ENCODE measurements at regions not wholly inside any gene's neighbourhood (a gene's known extent, or its start where the extent isn't known, plus 50 kb on each side); places are given as distances from the start of the nearest gene placed in this dataset.
"Not testable (repeated sequence)": the region's sequence is repeated elsewhere in the genome, so short reads cannot be mapped to it uniquely, and the experiment has no call there.

DNA sequence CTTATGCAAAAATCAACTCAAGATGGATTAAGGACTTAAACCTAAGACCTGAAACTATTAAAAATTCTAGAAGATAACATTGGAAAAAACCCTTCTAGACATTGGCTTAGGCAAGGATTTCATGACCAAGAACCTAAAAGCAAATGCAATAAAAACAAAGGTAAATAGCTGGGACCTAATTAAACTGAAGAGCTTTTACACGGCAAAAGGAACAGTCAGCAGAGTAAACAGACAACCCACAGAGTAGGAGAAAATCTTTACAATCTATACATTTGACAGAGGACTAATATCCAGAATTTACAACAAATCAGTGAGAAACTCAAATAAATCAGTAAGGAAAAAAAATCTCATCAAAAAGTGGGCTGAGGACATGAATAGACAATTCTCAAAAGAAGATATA is 65.4 kb downstream of the RPL22L1 start:
- H3K4me1 ChIP-seq (ENCODE audit: control insufficient read depth, insufficient read depth, low read length, poor library complexity, severe bottlenecking); H3K27me3 ChIP-seq (replicated peaks; ENCODE audit: control insufficient read depth, insufficient read depth, low read length, poor library complexity, severe bottlenecking); H3K36me3 ChIP-seq (ENCODE audit: control insufficient read depth, insufficient read depth, low read length); H3K4me3 ChIP-seq (ENCODE audit: insufficient read depth, low read depth, low read length, poor library complexity, severe bottlenecking); H3K27ac ChIP-seq (ENCODE audit: insufficient read depth, low read length, poor library complexity, severe bottlenecking); DNase-seq; H3K9me3 ChIP-seq (ENCODE audit: control insufficient read depth, low read length): not testable (repeated sequence)

GRCh38 chr3:170804078-170804477 is 65.9 kb downstream of the RPL22L1 start:
- no peaks in the 10 kb centered on the region for H3K36me3 ChIP-seq (ENCODE audit: control insufficient read depth, insufficient read depth, low read length)
- no peaks in the 10 kb centered on the region for H3K4me1 ChIP-seq (ENCODE audit: control insufficient read depth, insufficient read depth, low read length, poor library complexity, severe bottlenecking)
- no peaks in the 10 kb centered on the region for H3K9me3 ChIP-seq (ENCODE audit: control insufficient read depth, low read length)
- no peak overlapping the region for H3K27ac ChIP-seq (ENCODE audit: insufficient read depth, low read length, poor library complexity, severe bottlenecking)
- no peak overlapping the region for H3K4me3 ChIP-seq (ENCODE audit: insufficient read depth, low read depth, low read length, poor library complexity, severe bottlenecking)
- DNase-seq = no peak
- H3K27me3 ChIP-seq (replicated peaks; ENCODE audit: control insufficient read depth, insufficient read depth, low read length, poor library complexity, severe bottlenecking) = no peaks in the 10 kb centered on the region

GRCh38 chr3:170802164-170803151 is 67.5 kb downstream of the RPL22L1 start:
- Histone ChIP-seq H3K27me3 (replicated peaks; ENCODE audit: control insufficient read depth, insufficient read depth, low read length, poor library complexity, severe bottlenecking) (no peaks in the 10 kb centered on the region), H3K4me1 (ENCODE audit: control insufficient read depth, insufficient read depth, low read length, poor library complexity, severe bottlenecking) (no peaks in the 10 kb centered on the region), H3K9me3 (ENCODE audit: control insufficient read depth, low read length) (no peaks in the 10 kb centered on the region), H3K36me3 (ENCODE audit: control insufficient read depth, insufficient read depth, low read length) (no peaks in the 10 kb centered on the region), H3K4me3 (ENCODE audit: insufficient read depth, low read depth, low read length, poor library complexity, severe bottlenecking) (no peak overlapping the region), H3K27ac (ENCODE audit: insufficient read depth, low read length, poor library complexity, severe bottlenecking) (no peak overlapping the region)
- no peak for DNase-seq

GRCh38 chr3:170801597-170801996 is 68.4 kb downstream of the RPL22L1 start:
- Histone ChIP-seq H3K27ac (ENCODE audit: insufficient read depth, low read length, poor library complexity, severe bottlenecking) (no peak overlapping the region), H3K36me3 (ENCODE audit: control insufficient read depth, insufficient read depth, low read length) (no peaks in the 10 kb centered on the region), H3K27me3 (replicated peaks; ENCODE audit: control insufficient read depth, insufficient read depth, low read length, poor library complexity, severe bottlenecking) (no peaks in the 10 kb centered on the region), H3K4me3 (ENCODE audit: insufficient read depth, low read depth, low read length, poor library complexity, severe bottlenecking) (no peak overlapping the region), H3K4me1 (ENCODE audit: control insufficient read depth, insufficient read depth, low read length, poor library complexity, severe bottlenecking) (no peaks in the 10 kb centered on the region), H3K9me3 (ENCODE audit: control insufficient read depth, low read length) (no peaks in the 10 kb centered on the region)
- DNase-seq = no peak

- H3K4me3 ChIP-seq (ENCODE audit: insufficient read depth, low read depth, low read length, poor library complexity, severe bottlenecking); H3K36me3 ChIP-seq (ENCODE audit: control insufficient read depth, insufficient read depth, low read length); H3K27me3 ChIP-seq (replicated peaks; ENCODE audit: control insufficient read depth, insufficient read depth, low read length, poor library complexity, severe bottlenecking); H3K9me3 ChIP-seq (ENCODE audit: control insufficient read depth, low read length); H3K4me1 ChIP-seq (ENCODE audit: control insufficient read depth, insufficient read depth, low read length, poor library complexity, severe bottlenecking); H3K27ac ChIP-seq (ENCODE audit: insufficient read depth, low read length, poor library complexity, severe bottlenecking); DNase-seq: not testable (repeated sequence)
Observed at GRCh38 chr3:170800275-170800674, 69.7 kb downstream of the RPL22L1 start.

- Histone ChIP-seq H3K4me1 (ENCODE audit: control insufficient read depth, insufficient read depth, low read length, poor library complexity, severe bottlenecking) (no peaks in the 10 kb centered on the region), H3K4me3 (ENCODE audit: insufficient read depth, low read depth, low read length, poor library complexity, severe bottlenecking) (no peak overlapping the region), H3K27me3 (replicated peaks; ENCODE audit: control insufficient read depth, insufficient read depth, low read length, poor library complexity, severe bottlenecking) (no peaks in the 10 kb centered on the region), H3K27ac (ENCODE audit: insufficient read depth, low read length, poor library complexity, severe bottlenecking) (no peak overlapping the region), H3K9me3 (ENCODE audit: control insufficient read depth, low read length) (no peaks in the 10 kb centered on the region), H3K36me3 (ENCODE audit: control insufficient read depth, insufficient read depth, low read length) (no peaks in the 10 kb centered on the region)
- DNase-seq = no peak
Observed at GRCh38 chr3:170799009-170799408, 71.0 kb downstream of the RPL22L1 start.

DNA sequence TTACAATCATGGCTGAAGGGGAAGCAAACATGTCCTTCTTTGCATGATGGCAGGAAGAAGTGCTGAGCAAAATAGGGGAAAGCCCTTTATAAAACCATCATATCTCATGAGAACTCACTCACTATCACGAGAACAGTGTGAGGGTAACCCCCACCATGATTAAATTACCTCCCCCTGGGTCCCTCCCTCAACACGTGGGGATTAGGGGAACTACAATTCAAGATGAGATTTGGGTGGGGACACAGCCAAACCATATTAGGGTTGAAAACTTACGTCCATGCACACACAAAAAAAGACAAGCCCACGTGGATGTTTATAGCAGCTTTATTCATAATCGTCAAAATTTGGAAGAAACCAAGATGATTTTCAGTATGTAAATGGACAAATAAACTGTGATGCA is 72.3 kb downstream of the RPL22L1 start:
- Histone ChIP-seq H3K27me3 (replicated peaks; ENCODE audit: control insufficient read depth, insufficient read depth, low read length, poor library complexity, severe bottlenecking) (no peaks in the 10 kb centered on the region), H3K9me3 (ENCODE audit: control insufficient read depth, low read length) (no peaks in the 10 kb centered on the region)

DNA sequence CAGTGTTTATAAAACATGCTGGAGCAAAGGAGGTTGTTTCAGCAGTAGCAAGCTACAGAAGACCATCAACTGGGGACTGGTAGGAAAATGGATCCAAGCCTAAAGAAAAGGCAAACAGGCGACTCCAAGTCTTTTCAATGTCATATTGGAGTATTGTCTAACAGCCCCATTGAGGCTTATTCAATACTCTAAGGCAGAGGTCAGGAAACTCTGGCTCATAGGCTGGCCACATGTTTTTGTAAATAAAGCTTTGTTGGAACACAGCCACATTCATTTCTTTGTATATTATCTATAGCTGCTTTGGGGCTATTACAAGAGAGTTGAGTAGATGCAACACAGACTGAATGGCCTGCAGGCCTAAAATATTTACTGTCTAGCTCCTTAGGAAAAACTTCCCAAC is 77.5 kb downstream of the RPL22L1 start:
- Histone ChIP-seq H3K27ac (ENCODE audit: insufficient read depth, low read length, poor library complexity, severe bottlenecking) (no peak overlapping the region), H3K4me3 (ENCODE audit: insufficient read depth, low read depth, low read length, poor library complexity, severe bottlenecking) (no peak overlapping the region), H3K36me3 (ENCODE audit: control insufficient read depth, insufficient read depth, low read length) (no peaks in the 10 kb centered on the region), H3K4me1 (ENCODE audit: control insufficient read depth, insufficient read depth, low read length, poor library complexity, severe bottlenecking) (no peaks in the 10 kb centered on the region), H3K27me3 (replicated peaks; ENCODE audit: control insufficient read depth, insufficient read depth, low read length, poor library complexity, severe bottlenecking) (no peaks in the 10 kb centered on the region), H3K9me3 (ENCODE audit: control insufficient read depth, low read length) (no peaks in the 10 kb centered on the region)
- no peak for DNase-seq

More for the DNA sequence above, 72.3 kb downstream of the RPL22L1 start:
- no peak overlapping the region for H3K27ac ChIP-seq (ENCODE audit: insufficient read depth, low read length, poor library complexity, severe bottlenecking)
- DNase-seq = no peak
- no peak overlapping the region for H3K4me3 ChIP-seq (ENCODE audit: insufficient read depth, low read depth, low read length, poor library complexity, severe bottlenecking)
- H3K36me3 ChIP-seq (ENCODE audit: control insufficient read depth, insufficient read depth, low read length) = no peaks in the 10 kb centered on the region
- H3K4me1 ChIP-seq (ENCODE audit: control insufficient read depth, insufficient read depth, low read length, poor library complexity, severe bottlenecking) = no peaks in the 10 kb centered on the region

GRCh38 chr3:170790647-170791046 is 79.3 kb downstream of the RPL22L1 start:
- Histone ChIP-seq H3K4me3 (ENCODE audit: insufficient read depth, low read depth, low read length, poor library complexity, severe bottlenecking) (no peak overlapping the region), H3K36me3 (ENCODE audit: control insufficient read depth, insufficient read depth, low read length) (no peaks in the 10 kb centered on the region), H3K4me1 (ENCODE audit: control insufficient read depth, insufficient read depth, low read length, poor library complexity, severe bottlenecking) (no peaks in the 10 kb centered on the region), H3K27me3 (replicated peaks; ENCODE audit: control insufficient read depth, insufficient read depth, low read length, poor library complexity, severe bottlenecking) (no peaks in the 10 kb centered on the region), H3K9me3 (ENCODE audit: control insufficient read depth, low read length) (no peaks in the 10 kb centered on the region), H3K27ac (ENCODE audit: insufficient read depth, low read length, poor library complexity, severe bottlenecking) (no peak overlapping the region)
- DNase-seq = no peak

DNA sequence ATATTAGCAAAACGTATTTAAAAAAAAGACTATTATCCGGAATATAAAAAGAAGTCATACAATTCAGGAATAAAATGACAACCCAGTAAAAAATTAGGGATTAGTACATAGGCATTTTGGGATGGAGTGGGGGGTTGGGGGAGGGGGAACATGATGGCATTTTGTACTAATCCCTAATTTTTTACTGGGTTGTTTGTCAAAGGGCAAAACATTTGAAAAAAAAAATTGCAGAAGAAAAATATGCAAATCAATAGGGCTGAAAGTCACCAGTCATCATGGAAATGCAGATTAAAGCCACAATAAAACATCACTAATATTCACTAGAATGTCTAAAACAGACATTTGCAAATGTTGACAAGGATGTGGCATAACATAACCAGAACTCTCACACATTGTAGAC is 82.5 kb downstream of the RPL22L1 start:
- H3K4me1 ChIP-seq (ENCODE audit: control insufficient read depth, insufficient read depth, low read length, poor library complexity, severe bottlenecking) = no peaks in the 10 kb centered on the region
- H3K4me3 ChIP-seq (ENCODE audit: insufficient read depth, low read depth, low read length, poor library complexity, severe bottlenecking) = no peak overlapping the region
- no peaks in the 10 kb centered on the region for H3K27me3 ChIP-seq (replicated peaks; ENCODE audit: control insufficient read depth, insufficient read depth, low read length, poor library complexity, severe bottlenecking)
- no peaks in the 10 kb centered on the region for H3K36me3 ChIP-seq (ENCODE audit: control insufficient read depth, insufficient read depth, low read length)
- H3K9me3 ChIP-seq (ENCODE audit: control insufficient read depth, low read length) = no peaks in the 10 kb centered on the region
- DNase-seq = no peak
- no peak overlapping the region for H3K27ac ChIP-seq (ENCODE audit: insufficient read depth, low read length, poor library complexity, severe bottlenecking)
